Suprapubic skin (tissue), 4 donors: ENCODE measurements at regions not wholly inside any gene's neighbourhood (a gene's known extent, or its start where the extent isn't known, plus 50 kb on each side); places are given as distances from the start of the nearest gene placed in this dataset.
A peak's percentile ranks its signal among the peaks of the same experiment; 100 is the strongest.

ENCODE experiments used
- DNase-seq, 2 donors: peaks; one replicate each; pipeline ENCODE4 v3.0.0-alpha.2; 2019; ENCODE audit warnings: low spot score in 2 of 2
- H3K27ac ChIP-seq: fragments of 200-600 bp; sonication (generic); one replicate; pipeline ENCODE4 v1.5.1; 2019
- H3K27me3 ChIP-seq: fragments of 200-600 bp; sonication (generic); one replicate; pipeline ENCODE4 v1.5.1; 2019
- H3K36me3 ChIP-seq: fragments of 200-600 bp; sonication (generic); one replicate; pipeline ENCODE4 v1.5.1; 2019
- H3K4me1 ChIP-seq: fragments of 200-600 bp; sonication (generic); one replicate; pipeline ENCODE4 v1.5.1; 2019
- H3K4me3 ChIP-seq: fragments of 200-600 bp; sonication (generic); one replicate; pipeline ENCODE4 v1.5.1; 2019; ENCODE audit warnings: mild to moderate bottlenecking
- H3K9me3 ChIP-seq: fragments of 200-600 bp; sonication (generic); one replicate; pipeline ENCODE4 v1.5.1; 2019
- CTCF ChIP-seq, 2 donors: fragments of 200-600 bp in 1 of 2; fragments of 450-650 bp in 1 of 2; sonication (generic) in 1 of 2; IDR thresholded peaks; one replicate each; pipeline ENCODE4 v1.5.1; 2016 to 2019; ENCODE audit warnings: antibody characterized with exemption in 2 of 2, mild to moderate bottlenecking in 1 of 2, moderate library complexity in 1 of 2
- EP300 ChIP-seq: sonication (generic); formaldehyde crosslinking; IDR thresholded peaks from one replicate; pipeline ENCODE4 v1.6.1; 2017; ENCODE audit warnings: antibody characterized with exemption
- POLR2A ChIP-seq, 2 donors: fragments of 450-650 bp; IDR thresholded peaks; one replicate each; pipeline ENCODE4 v1.6.1; 2017; ENCODE audit warnings: antibody characterized with exemption in 2 of 2, mild to moderate bottlenecking in 2 of 2, moderate library complexity in 2 of 2
- POLR2AphosphoS5 ChIP-seq, 3 donors: sonication (generic); formaldehyde crosslinking; IDR thresholded peaks; one replicate each; pipeline ENCODE4 v1.6.1; 2017; ENCODE audit warnings: antibody characterized with exemption in 3 of 3
- WGBS: methylation state at CpG from one replicate; pipeline ENCODE4 v1.1.5; 2018; 5-methylcytosine and 5-hydroxymethylcytosine counted together

- no peaks in the 10 kb centered on the region for H3K9me3 ChIP-seq
- peaks cover 20% of the 10 kb centered on the region for H3K4me1 ChIP-seq
- no peak for DNase-seq
- no peak overlapping the region for H3K4me3 ChIP-seq
- no peak overlapping the region for H3K27ac ChIP-seq
- WGBS: 71% methylated on average over 3 of the region's 3 CpGs
- peaks cover 6% of the 10 kb centered on the region for H3K27me3 ChIP-seq
- no peaks in the 10 kb centered on the region for H3K36me3 ChIP-seq
- TF ChIP-seq POLR2A (IDR thresholded peaks at IDR 0.05) (no peak), CTCF (IDR thresholded peaks at IDR 0.05) (no peak), POLR2AphosphoS5 (IDR thresholded peaks at IDR 0.05) (no peak), EP300 (no peak)
Observed at GRCh38 chr2:172168917-172169346, 66.2 kb upstream of the DLX2 start.

GRCh38 chr2:172169611-172170010 lies 66.9 kb upstream of the DLX2 start:
- Histone ChIP-seq H3K9me3 (no peaks in the 10 kb centered on the region), H3K4me1 (peaks cover 20% of the 10 kb centered on the region), H3K36me3 (no peaks in the 10 kb centered on the region), H3K27me3 (peaks cover 6% of the 10 kb centered on the region), H3K4me3 (no peak overlapping the region), H3K27ac (no peak overlapping the region)
- no peak for TF ChIP-seq EP300
- TF ChIP-seq POLR2AphosphoS5 (IDR thresholded peaks at IDR 0.05): no peak
- no peak for TF ChIP-seq POLR2A (IDR thresholded peaks at IDR 0.05)
- TF ChIP-seq CTCF (IDR thresholded peaks at IDR 0.05): no peak
- DNase-seq: no peak

GRCh38 chr2:172172513-172173173 lies 69.9 kb upstream of the DLX2 start:
- peaks cover 20% of the 10 kb centered on the region for H3K4me1 ChIP-seq
- WGBS: 2% methylated on average over 55 of the region's 58 CpGs
- peak in 1 of 2 donors; percentile 71 for DNase-seq
- peak overlapping the region; percentile 65 for H3K4me3 ChIP-seq
- H3K9me3 ChIP-seq: no peaks in the 10 kb centered on the region
- peaks cover 4% of the 10 kb centered on the region for H3K27me3 ChIP-seq
- TF ChIP-seq CTCF (IDR thresholded peaks at IDR 0.05) (peak; percentile 50 to 83), EP300 (no peak), POLR2AphosphoS5 (IDR thresholded peaks at IDR 0.05) (no peak), POLR2A (IDR thresholded peaks at IDR 0.05) (no peak)
- H3K36me3 ChIP-seq: no peaks in the 10 kb centered on the region
- peak overlapping the region; percentile 69 for H3K27ac ChIP-seq

GRCh38 chr2:172173174-172173706 lies 70.5 kb upstream of the DLX2 start:
- TF ChIP-seq CTCF (IDR thresholded peaks at IDR 0.05): no peak
- TF ChIP-seq EP300: no peak
- TF ChIP-seq POLR2A (IDR thresholded peaks at IDR 0.05): no peak
- no peak for TF ChIP-seq POLR2AphosphoS5 (IDR thresholded peaks at IDR 0.05)
- Histone ChIP-seq H3K27me3 (peaks cover 4% of the 10 kb centered on the region), H3K36me3 (no peaks in the 10 kb centered on the region), H3K4me1 (peaks cover 20% of the 10 kb centered on the region), H3K4me3 (peak overlapping the region; percentile 65), H3K9me3 (no peaks in the 10 kb centered on the region), H3K27ac (no peak overlapping the region)
- WGBS: 90% methylated on average over 8 of the region's 8 CpGs
- DNase-seq: no peak

GRCh38 chr2:172177581-172177980 lies 74.9 kb upstream of the DLX2 start:
- no peaks in the 10 kb centered on the region for H3K9me3 ChIP-seq
- no peaks in the 10 kb centered on the region for H3K27me3 ChIP-seq
- no peak for DNase-seq
- no peaks in the 10 kb centered on the region for H3K36me3 ChIP-seq
- TF ChIP-seq POLR2AphosphoS5 (IDR thresholded peaks at IDR 0.05) (no peak), POLR2A (IDR thresholded peaks at IDR 0.05) (no peak), EP300 (no peak)
- H3K4me3 ChIP-seq: no peak overlapping the region
- 85% methylated on average over 3 of the region's 3 CpGs for WGBS
- no peak overlapping the region for H3K27ac ChIP-seq
- peaks cover 14% of the 10 kb centered on the region for H3K4me1 ChIP-seq
